ENCODE measurements at regions not wholly inside any gene's neighbourhood (a gene's known extent, or its start where the extent isn't known, plus 50 kb on each side); places are given as distances from the start of the nearest gene placed in this dataset.

DNA sequence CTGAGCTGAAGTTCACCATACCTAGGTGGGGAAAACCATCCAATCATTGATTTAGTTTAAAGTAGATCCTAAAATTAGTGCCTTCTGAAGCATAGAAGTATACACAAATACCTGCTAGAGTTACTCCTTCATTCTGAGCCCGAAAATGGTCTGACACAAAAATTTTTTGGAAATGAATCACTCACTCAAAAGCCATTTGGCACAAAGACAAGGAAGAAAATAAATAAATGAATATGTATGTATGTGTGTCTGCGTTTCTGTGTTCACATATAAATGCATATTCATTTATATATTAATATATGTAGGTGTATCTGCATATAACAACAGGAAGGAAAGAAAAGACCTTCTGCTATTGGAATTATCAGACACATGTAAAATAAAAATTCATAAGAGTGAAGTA lies 614.4 kb upstream of the PCDH9 start:
- Histone ChIP-seq H3K27ac (ENCODE audit: insufficient read depth, low read length) (no peak overlapping the region), H3K79me2 (ENCODE audit: control insufficient read depth, insufficient read depth, low read length) (no peaks in the 10 kb centered on the region), H3K4me3 (replicated peaks in 1 of 4; ENCODE audit: control extremely low read depth in 1 of 4, insufficient read depth in 1 of 4, low read depth in 3 of 4, low read length in 4 of 4) (no peak overlapping the region), H3K4me1 (ENCODE audit: control insufficient read depth, extremely low read depth, insufficient read depth, low read length) (no peaks in the 10 kb centered on the region), H3K36me3 (ENCODE audit: control insufficient read depth, insufficient read depth, low read length) (no peaks in the 10 kb centered on the region), H3K4me2 (ENCODE audit: extremely low read depth, insufficient read depth, low read length) (no peak overlapping the region), H2AFZ (ENCODE audit: low read length) (no peak overlapping the region), H3K27me3 (ENCODE audit: control insufficient read depth, insufficient read depth, low read length) (no peaks in the 10 kb centered on the region), H3K9me3 (ENCODE audit: control insufficient read depth, insufficient read depth, low read depth, low read length) (no peaks in the 10 kb centered on the region), H4K20me1 (ENCODE audit: control insufficient read depth, extremely low read depth, insufficient read depth, low read length) (no peaks in the 10 kb centered on the region), H3K9ac (ENCODE audit: insufficient read depth, low read length) (no peak overlapping the region)
- TF ChIP-seq CTCF (conservative IDR thresholded peaks at IDR 0.05 in 1 of 2, IDR thresholded peaks at IDR 0.05 in 1 of 2; ENCODE audit: low read depth in 1 of 2, low read length in 2 of 2) (no peak), EZH2 (IDR thresholded peaks at IDR 0.05; ENCODE audit: low read length, missing control alignments) (no peak)
- DNase-seq (ENCODE audit: low read depth in 2 of 2): peak in 1 of 2 donors; percentile 23

- TF ChIP-seq EZH2 (IDR thresholded peaks at IDR 0.05; ENCODE audit: low read length, missing control alignments): no peak
- no peak for TF ChIP-seq CTCF (conservative IDR thresholded peaks at IDR 0.05 in 1 of 2, IDR thresholded peaks at IDR 0.05 in 1 of 2; ENCODE audit: low read depth in 1 of 2, low read length in 2 of 2)
- Histone ChIP-seq H4K20me1 (ENCODE audit: control insufficient read depth, extremely low read depth, insufficient read depth, low read length) (no peaks in the 10 kb centered on the region), H3K79me2 (ENCODE audit: control insufficient read depth, insufficient read depth, low read length) (no peaks in the 10 kb centered on the region), H3K36me3 (ENCODE audit: control insufficient read depth, insufficient read depth, low read length) (no peaks in the 10 kb centered on the region), H3K9me3 (ENCODE audit: control insufficient read depth, insufficient read depth, low read depth, low read length) (no peaks in the 10 kb centered on the region), H3K27ac (ENCODE audit: insufficient read depth, low read length) (no peak overlapping the region), H3K4me1 (ENCODE audit: control insufficient read depth, extremely low read depth, insufficient read depth, low read length) (no peaks in the 10 kb centered on the region), H2AFZ (ENCODE audit: low read length) (no peak overlapping the region), H3K4me2 (ENCODE audit: extremely low read depth, insufficient read depth, low read length) (no peak overlapping the region), H3K4me3 (replicated peaks in 1 of 4; ENCODE audit: control extremely low read depth in 1 of 4, insufficient read depth in 1 of 4, low read depth in 3 of 4, low read length in 4 of 4) (no peak overlapping the region), H3K27me3 (ENCODE audit: control insufficient read depth, insufficient read depth, low read length) (no peaks in the 10 kb centered on the region), H3K9ac (ENCODE audit: insufficient read depth, low read length) (no peak overlapping the region)
- no peak for DNase-seq (ENCODE audit: low read depth in 2 of 2)
These were observed 610.9 kb upstream of the PCDH9 start for GRCh38 chr13:67841071-67841470.

DNA sequence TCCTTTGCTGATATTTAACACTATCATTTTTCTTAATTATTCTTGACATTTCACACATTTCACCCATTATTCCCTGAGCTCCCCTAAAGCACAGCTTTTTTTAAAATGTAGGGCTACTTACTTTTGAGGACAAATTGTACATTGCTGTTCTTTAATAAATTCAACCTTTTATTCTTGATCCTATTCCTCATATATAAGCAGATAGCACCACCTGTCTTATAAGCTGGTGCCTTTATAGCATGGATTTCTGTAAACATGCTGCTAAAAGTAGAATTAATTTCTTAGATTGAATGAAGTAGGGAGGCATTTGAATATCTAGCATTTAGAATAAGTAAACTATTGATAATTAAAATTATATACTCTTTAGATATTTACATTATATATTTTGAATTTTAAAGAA lies 603.4 kb upstream of the PCDH9 start:
- Histone ChIP-seq H3K27me3 (ENCODE audit: control insufficient read depth, insufficient read depth, low read length) (no peaks in the 10 kb centered on the region), H2AFZ (ENCODE audit: low read length) (no peak overlapping the region), H3K79me2 (ENCODE audit: control insufficient read depth, insufficient read depth, low read length) (no peaks in the 10 kb centered on the region), H3K36me3 (ENCODE audit: control insufficient read depth, insufficient read depth, low read length) (no peaks in the 10 kb centered on the region), H3K27ac (ENCODE audit: insufficient read depth, low read length) (no peak overlapping the region), H3K4me2 (ENCODE audit: extremely low read depth, insufficient read depth, low read length) (no peak overlapping the region), H3K9ac (ENCODE audit: insufficient read depth, low read length) (no peak overlapping the region), H4K20me1 (ENCODE audit: control insufficient read depth, extremely low read depth, insufficient read depth, low read length) (no peaks in the 10 kb centered on the region), H3K4me3 (replicated peaks in 1 of 4; ENCODE audit: control extremely low read depth in 1 of 4, insufficient read depth in 1 of 4, low read depth in 3 of 4, low read length in 4 of 4) (no peak overlapping the region), H3K9me3 (ENCODE audit: control insufficient read depth, insufficient read depth, low read depth, low read length) (no peaks in the 10 kb centered on the region), H3K4me1 (ENCODE audit: control insufficient read depth, extremely low read depth, insufficient read depth, low read length) (no peaks in the 10 kb centered on the region)
- peak in 1 of 2 donors; percentile 11 for DNase-seq (ENCODE audit: low read depth in 2 of 2)
- TF ChIP-seq EZH2 (IDR thresholded peaks at IDR 0.05; ENCODE audit: low read length, missing control alignments): no peak
- peak in 1 of 2 donors; percentile 5 for TF ChIP-seq CTCF (conservative IDR thresholded peaks at IDR 0.05 in 1 of 2, IDR thresholded peaks at IDR 0.05 in 1 of 2; ENCODE audit: low read depth in 1 of 2, low read length in 2 of 2)

Measured in fibroblast of lung (primary cell).